ENCODE measurements at regions not wholly inside any gene's neighbourhood (a gene's known extent, or its start where the extent isn't known, plus 50 kb on each side); places are given as distances from the start of the nearest gene placed in this dataset.

DNA sequence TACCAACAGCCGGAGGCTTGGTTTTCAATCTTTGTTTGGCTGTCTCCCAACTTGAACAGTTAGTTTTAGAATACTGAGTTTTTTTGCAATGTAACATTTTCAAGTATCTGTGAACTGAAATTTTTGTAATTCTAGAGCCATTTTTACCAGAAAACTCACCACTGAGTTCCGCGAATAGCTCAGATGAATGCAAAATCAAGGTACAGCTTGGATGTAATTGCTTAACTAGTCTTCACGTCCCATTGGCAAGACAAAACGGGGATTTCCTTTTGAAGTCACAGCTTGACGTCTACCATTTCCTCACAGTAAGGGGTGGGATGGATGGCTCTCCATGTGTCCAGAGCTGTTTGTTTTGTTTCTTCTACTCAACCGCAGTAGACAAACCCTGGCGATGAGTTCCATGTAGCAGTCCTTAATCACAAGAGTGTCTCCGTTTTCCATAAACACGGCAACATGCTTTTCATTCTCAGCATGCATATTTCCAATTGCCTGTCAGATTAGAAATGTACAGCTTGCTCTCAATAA lies 55.8 kb upstream of the FGFR2 start:
- Mint-ChIP-seq H3K9me3 (peaks cover 2 to 8% (median 3%) of the 10 kb centered on the region in 7 donors), H3K4me3 (no peak overlapping the region), H3K4me1 (no peaks in the 10 kb centered on the region), H3K27ac (no peak overlapping the region), H3K27me3 (ENCODE audit: low read depth in 3 of 3) (peaks cover 1 to 9% (median 2%) of the 10 kb centered on the region in 3 donors), H3K36me3 (no peaks in the 10 kb centered on the region)
- intact Hi-C loops (cut with micrococcal nuclease): no loop called here
- H3K9ac ChIP-seq (ENCODE audit: insufficient read depth, low read length, poor library complexity, severe bottlenecking): no peak overlapping the region
- WGBS (ENCODE audit: insufficient coverage): 99% methylated on average over 5 of the region's 10 CpGs
- no peak for DNase-seq
- no peaks in the 10 kb centered on the region for H3K27me3 ChIP-seq (ENCODE audit: control insufficient read depth in 2 of 2, insufficient read depth in 2 of 2, low read length in 2 of 2)
- H3K79me2 ChIP-seq (ENCODE audit: insufficient read depth, low read length): no peaks in the 10 kb centered on the region
- TF ChIP-seq, protein P1, sequence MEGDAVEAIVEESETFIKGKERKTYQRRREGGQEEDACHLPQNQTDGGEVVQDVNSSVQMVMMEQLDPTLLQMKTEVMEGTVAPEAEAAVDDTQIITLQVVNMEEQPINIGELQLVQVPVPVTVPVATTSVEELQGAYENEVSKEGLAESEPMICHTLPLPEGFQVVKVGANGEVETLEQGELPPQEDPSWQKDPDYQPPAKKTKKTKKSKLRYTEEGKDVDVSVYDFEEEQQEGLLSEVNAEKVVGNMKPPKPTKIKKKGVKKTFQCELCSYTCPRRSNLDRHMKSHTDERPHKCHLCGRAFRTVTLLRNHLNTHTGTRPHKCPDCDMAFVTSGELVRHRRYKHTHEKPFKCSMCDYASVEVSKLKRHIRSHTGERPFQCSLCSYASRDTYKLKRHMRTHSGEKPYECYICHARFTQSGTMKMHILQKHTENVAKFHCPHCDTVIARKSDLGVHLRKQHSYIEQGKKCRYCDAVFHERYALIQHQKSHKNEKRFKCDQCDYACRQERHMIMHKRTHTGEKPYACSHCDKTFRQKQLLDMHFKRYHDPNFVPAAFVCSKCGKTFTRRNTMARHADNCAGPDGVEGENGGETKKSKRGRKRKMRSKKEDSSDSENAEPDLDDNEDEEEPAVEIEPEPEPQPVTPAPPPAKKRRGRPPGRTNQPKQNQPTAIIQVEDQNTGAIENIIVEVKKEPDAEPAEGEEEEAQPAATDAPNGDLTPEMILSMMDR (IDR thresholded peaks at IDR 0.05): no peak
- H3K27ac ChIP-seq (ENCODE audit: low read depth in 1 of 2, low read length in 2 of 2): no peak overlapping the region
- no peaks in the 10 kb centered on the region for H3K9me3 ChIP-seq (replicated peaks in 1 of 2; ENCODE audit: control insufficient read depth in 1 of 2, insufficient read depth in 1 of 2, low read length in 2 of 2)
- H3K4me2 ChIP-seq (replicated peaks; ENCODE audit: extremely low read depth, low read length, poor library complexity, severe bottlenecking): no peak overlapping the region
- H3K4me3 ChIP-seq (replicated peaks in 1 of 3; ENCODE audit: low read depth in 2 of 3, low read length in 3 of 3): no peak overlapping the region
- H2AFZ ChIP-seq (ENCODE audit: insufficient read depth, low read depth, low read length, poor library complexity, severe bottlenecking): no peak overlapping the region
- no peaks in the 10 kb centered on the region for H4K20me1 ChIP-seq (ENCODE audit: insufficient read depth, low read length)
- no peaks in the 10 kb centered on the region for H3K4me1 ChIP-seq (ENCODE audit: control insufficient read depth in 1 of 2, insufficient read depth in 2 of 2, low read length in 2 of 2)
- H3K36me3 ChIP-seq (replicated peaks in 1 of 2; ENCODE audit: control insufficient read depth in 1 of 2, insufficient read depth in 2 of 2, low read length in 2 of 2): no peaks in the 10 kb centered on the region

DNA sequence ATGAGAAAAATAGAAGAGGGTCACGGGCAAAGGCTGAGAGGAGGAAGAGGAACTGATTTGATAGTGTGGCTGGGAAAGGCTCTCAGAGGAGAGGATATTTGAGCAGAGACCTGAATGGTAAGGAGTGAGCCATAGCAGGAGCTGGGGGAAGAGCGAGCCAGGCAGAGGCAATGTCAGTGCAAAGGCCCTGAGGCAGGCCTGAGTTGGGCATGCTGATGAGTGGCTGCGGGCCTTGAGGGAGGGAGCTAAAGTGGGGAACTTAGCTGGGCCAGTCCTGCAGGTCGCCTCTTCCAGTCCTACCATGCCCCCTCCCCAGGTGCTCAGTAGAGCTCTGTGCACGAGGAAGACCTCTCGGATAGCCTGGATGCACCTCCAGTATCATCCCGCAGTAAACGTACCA lies 55.4 kb upstream of the FGFR2 start:
- DNase-seq: no peak
- Mint-ChIP-seq H3K36me3 (no peaks in the 10 kb centered on the region), H3K4me1 (no peaks in the 10 kb centered on the region), H3K27me3 (ENCODE audit: low read depth in 3 of 3) (peaks cover 1 to 10% (median 2%) of the 10 kb centered on the region in 3 donors), H3K9me3 (peaks cover 2 to 8% (median 3%) of the 10 kb centered on the region in 7 donors), H3K27ac (peak overlapping the region in 1 of 7 donors; percentile 31), H3K4me3 (no peak overlapping the region)
- Histone ChIP-seq H3K4me3 (replicated peaks in 1 of 3; ENCODE audit: low read depth in 2 of 3, low read length in 3 of 3) (no peak overlapping the region), H4K20me1 (ENCODE audit: insufficient read depth, low read length) (no peaks in the 10 kb centered on the region), H3K9me3 (replicated peaks in 1 of 2; ENCODE audit: control insufficient read depth in 1 of 2, insufficient read depth in 1 of 2, low read length in 2 of 2) (no peaks in the 10 kb centered on the region), H3K36me3 (replicated peaks in 1 of 2; ENCODE audit: control insufficient read depth in 1 of 2, insufficient read depth in 2 of 2, low read length in 2 of 2) (no peaks in the 10 kb centered on the region), H3K4me1 (ENCODE audit: control insufficient read depth in 1 of 2, insufficient read depth in 2 of 2, low read length in 2 of 2) (no peaks in the 10 kb centered on the region), H3K27ac (ENCODE audit: low read depth in 1 of 2, low read length in 2 of 2) (no peak overlapping the region), H3K79me2 (ENCODE audit: insufficient read depth, low read length) (no peaks in the 10 kb centered on the region), H2AFZ (ENCODE audit: insufficient read depth, low read depth, low read length, poor library complexity, severe bottlenecking) (no peak overlapping the region), H3K9ac (ENCODE audit: insufficient read depth, low read length, poor library complexity, severe bottlenecking) (no peak overlapping the region), H3K4me2 (replicated peaks; ENCODE audit: extremely low read depth, low read length, poor library complexity, severe bottlenecking) (no peak overlapping the region), H3K27me3 (ENCODE audit: control insufficient read depth in 2 of 2, insufficient read depth in 2 of 2, low read length in 2 of 2) (no peaks in the 10 kb centered on the region)
- intact Hi-C loops (cut with micrococcal nuclease): no loop called here
- TF ChIP-seq, protein P1 (IDR thresholded peaks at IDR 0.05): no peak
- WGBS (ENCODE audit: insufficient coverage): 93% methylated on average over 5 of the region's 8 CpGs

All from CD14-positive monocyte (primary cell).